ENCODE measurements at regions not wholly inside any gene's neighbourhood (a gene's known extent, or its start where the extent isn't known, plus 50 kb on each side); places are given as distances from the start of the nearest gene placed in this dataset.

DNA sequence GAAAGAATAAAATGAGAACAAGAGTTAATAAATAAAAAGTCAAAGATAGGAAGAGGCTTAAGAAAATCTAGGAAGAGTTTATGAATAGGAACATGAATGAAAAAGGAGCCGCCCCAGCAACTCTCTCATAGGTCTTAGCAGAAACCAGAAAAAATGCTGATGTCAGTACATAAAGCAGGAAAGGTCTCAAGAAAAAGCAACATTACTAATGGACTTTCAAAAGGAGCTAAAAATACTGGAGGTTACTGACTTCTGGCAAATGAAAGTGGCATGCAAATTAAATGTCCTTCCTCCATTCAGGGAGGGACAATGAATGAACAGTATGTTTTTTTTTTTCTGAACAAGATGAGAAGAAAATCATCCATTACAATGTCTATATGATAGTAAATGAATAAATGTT lies 387.6 kb downstream of the BRINP2 start:
- no peak for TF ChIP-seq EZH2 (IDR thresholded peaks at IDR 0.05; ENCODE audit: low read depth)
- TF ChIP-seq, protein P1, sequence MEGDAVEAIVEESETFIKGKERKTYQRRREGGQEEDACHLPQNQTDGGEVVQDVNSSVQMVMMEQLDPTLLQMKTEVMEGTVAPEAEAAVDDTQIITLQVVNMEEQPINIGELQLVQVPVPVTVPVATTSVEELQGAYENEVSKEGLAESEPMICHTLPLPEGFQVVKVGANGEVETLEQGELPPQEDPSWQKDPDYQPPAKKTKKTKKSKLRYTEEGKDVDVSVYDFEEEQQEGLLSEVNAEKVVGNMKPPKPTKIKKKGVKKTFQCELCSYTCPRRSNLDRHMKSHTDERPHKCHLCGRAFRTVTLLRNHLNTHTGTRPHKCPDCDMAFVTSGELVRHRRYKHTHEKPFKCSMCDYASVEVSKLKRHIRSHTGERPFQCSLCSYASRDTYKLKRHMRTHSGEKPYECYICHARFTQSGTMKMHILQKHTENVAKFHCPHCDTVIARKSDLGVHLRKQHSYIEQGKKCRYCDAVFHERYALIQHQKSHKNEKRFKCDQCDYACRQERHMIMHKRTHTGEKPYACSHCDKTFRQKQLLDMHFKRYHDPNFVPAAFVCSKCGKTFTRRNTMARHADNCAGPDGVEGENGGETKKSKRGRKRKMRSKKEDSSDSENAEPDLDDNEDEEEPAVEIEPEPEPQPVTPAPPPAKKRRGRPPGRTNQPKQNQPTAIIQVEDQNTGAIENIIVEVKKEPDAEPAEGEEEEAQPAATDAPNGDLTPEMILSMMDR (conservative IDR thresholded peaks at IDR 0.05): no peak
- no peak overlapping the region for H2AFZ ChIP-seq
- no peak for DNase-seq
- no peak overlapping the region for H3K27ac ChIP-seq
- H3K4me2 ChIP-seq: no peak overlapping the region
- H3K4me3 ChIP-seq: no peak overlapping the region
- ChIA-PET POLR2A (ENCODE audit: unreplicated experiment) (no interaction called here), CTCF (no interaction called here)
- no peaks in the 10 kb centered on the region for H3K9me2 ChIP-seq (ENCODE audit: insufficient read depth)
- no peaks in the 10 kb centered on the region for H3K4me1 ChIP-seq (replicated peaks; ENCODE audit: insufficient read depth)
- no peaks in the 10 kb centered on the region for H3F3A ChIP-seq (ENCODE audit: insufficient read depth, low read depth)
- no peaks in the 10 kb centered on the region for H3K36me3 ChIP-seq (ENCODE audit: low read depth)
- no TSS peak for BruUV-seq (replicated peaks)
- no peaks in the 10 kb centered on the region for H3K79me2 ChIP-seq (ENCODE audit: low read depth)
- H4K20me1 ChIP-seq (ENCODE audit: insufficient read depth): no peaks in the 10 kb centered on the region
- no peaks in the 10 kb centered on the region for H3K9me3 ChIP-seq (ENCODE audit: insufficient read depth, low read depth)
- no peaks in the 10 kb centered on the region for H3K27me3 ChIP-seq (ENCODE audit: insufficient read depth, low read depth)
- intact Hi-C loops (cut with micrococcal nuclease; ENCODE audit: unreplicated experiment): no loop called here

DNA sequence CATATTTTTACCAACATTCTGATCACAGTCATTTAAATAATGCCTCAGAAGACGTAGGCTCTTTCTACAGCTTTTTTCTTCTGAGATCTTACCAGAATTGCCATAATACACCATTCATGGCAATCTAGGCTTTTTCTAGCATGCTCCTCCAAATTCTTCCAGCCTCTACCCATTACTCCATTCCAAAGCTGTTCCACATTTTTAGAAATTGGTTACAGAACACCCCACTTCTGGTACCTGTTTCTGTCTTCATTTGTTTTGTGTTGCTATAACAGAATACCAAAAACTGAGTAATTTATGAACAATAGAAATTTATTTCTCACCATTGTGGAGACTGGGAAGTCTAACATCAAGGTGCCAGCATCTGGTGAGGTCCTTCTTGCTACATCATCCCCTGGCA lies 385.4 kb downstream of the BRINP2 start:
- no peak overlapping the region for H3K4me2 ChIP-seq
- no peaks in the 10 kb centered on the region for H3K4me1 ChIP-seq (replicated peaks; ENCODE audit: insufficient read depth)
- no peaks in the 10 kb centered on the region for H3K36me3 ChIP-seq (ENCODE audit: low read depth)
- H3K9me3 ChIP-seq (ENCODE audit: insufficient read depth, low read depth): no peaks in the 10 kb centered on the region
- H3K27ac ChIP-seq: no peak overlapping the region
- H2AFZ ChIP-seq: no peak overlapping the region
- H3K79me2 ChIP-seq (ENCODE audit: low read depth): no peaks in the 10 kb centered on the region
- POLR2A ChIA-PET (ENCODE audit: unreplicated experiment): no interaction called here
- H3K27me3 ChIP-seq (ENCODE audit: insufficient read depth, low read depth): no peaks in the 10 kb centered on the region
- no peaks in the 10 kb centered on the region for H3F3A ChIP-seq (ENCODE audit: insufficient read depth, low read depth)
- no peaks in the 10 kb centered on the region for H4K20me1 ChIP-seq (ENCODE audit: insufficient read depth)
- no peaks in the 10 kb centered on the region for H3K9me2 ChIP-seq (ENCODE audit: insufficient read depth)
- BruUV-seq (replicated peaks): no TSS peak
- no peak for DNase-seq
- intact Hi-C loops (cut with micrococcal nuclease; ENCODE audit: unreplicated experiment): no loop called here
- no peak for TF ChIP-seq EZH2 (IDR thresholded peaks at IDR 0.05; ENCODE audit: low read depth)
- TF ChIP-seq, protein P1 (conservative IDR thresholded peaks at IDR 0.05): no peak
- CTCF ChIA-PET: no interaction called here
- H3K4me3 ChIP-seq: no peak overlapping the region

DNA sequence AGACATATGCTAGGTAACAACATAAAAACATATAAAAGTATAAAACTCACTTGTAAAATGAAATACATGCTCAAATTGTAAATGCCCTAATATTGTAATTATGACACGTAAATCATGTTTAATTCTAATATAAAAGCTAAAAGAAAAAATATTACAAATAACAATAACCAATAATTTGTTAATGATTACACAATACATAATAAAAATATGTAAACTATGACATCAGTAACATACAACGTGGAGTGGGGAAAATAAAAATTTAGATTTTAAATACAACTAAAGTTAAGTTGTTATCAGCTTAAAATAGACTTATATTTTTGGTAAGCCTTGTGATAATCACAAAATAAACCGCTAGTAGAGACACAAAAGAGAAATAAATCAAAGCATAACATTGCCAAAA lies 376.4 kb downstream of the BRINP2 start:
- H3F3A ChIP-seq (ENCODE audit: insufficient read depth, low read depth): no peaks in the 10 kb centered on the region
- no peak overlapping the region for H3K4me3 ChIP-seq
- intact Hi-C loops (cut with micrococcal nuclease; ENCODE audit: unreplicated experiment): no loop called here
- no peaks in the 10 kb centered on the region for H3K36me3 ChIP-seq (ENCODE audit: low read depth)
- no peaks in the 10 kb centered on the region for H3K4me1 ChIP-seq (replicated peaks; ENCODE audit: insufficient read depth)
- ChIA-PET CTCF (no interaction called here), POLR2A (ENCODE audit: unreplicated experiment) (no interaction called here)
- BruUV-seq (replicated peaks): no TSS peak
- no peak overlapping the region for H2AFZ ChIP-seq
- H3K9me3 ChIP-seq (ENCODE audit: insufficient read depth, low read depth): no peaks in the 10 kb centered on the region
- no peak for DNase-seq
- H3K27me3 ChIP-seq (ENCODE audit: insufficient read depth, low read depth): no peaks in the 10 kb centered on the region
- no peaks in the 10 kb centered on the region for H3K79me2 ChIP-seq (ENCODE audit: low read depth)
- no peaks in the 10 kb centered on the region for H3K9me2 ChIP-seq (ENCODE audit: insufficient read depth)
- no peak for TF ChIP-seq EZH2 (IDR thresholded peaks at IDR 0.05; ENCODE audit: low read depth)
- TF ChIP-seq, protein P1 (conservative IDR thresholded peaks at IDR 0.05): no peak
- H3K4me2 ChIP-seq: no peak overlapping the region
- H4K20me1 ChIP-seq (ENCODE audit: insufficient read depth): no peaks in the 10 kb centered on the region
- no peak overlapping the region for H3K27ac ChIP-seq

Measured in PC-9 (cell line).